Fibroblast of the aortic adventitia (primary cell): ENCODE measurements at regions not wholly inside any gene's neighbourhood (a gene's known extent, or its start where the extent isn't known, plus 50 kb on each side); places are given as distances from the start of the nearest gene placed in this dataset.

ENCODE experiments used
- DNase-seq: peaks from one replicate; pipeline ENCODE4 v3.0.0-alpha.2; 2010; ENCODE audit warnings: low read depth
- H3K4me3 ChIP-seq: 2 replicates; pipeline ENCODE4 v1.5.1; 2011; ENCODE audit warnings: low read depth, mild to moderate bottlenecking, control low read depth, low read length, moderate library complexity
- TF ChIP-seq, protein P1 (sequence below): IDR thresholded peaks from 2 replicates; pipeline ENCODE4 v1.5.1; 2011; ENCODE audit warnings: mild to moderate bottlenecking, low read length, control low read depth, inconsistent platforms; ENCODE audit not compliant: insufficient read depth

DNA sequence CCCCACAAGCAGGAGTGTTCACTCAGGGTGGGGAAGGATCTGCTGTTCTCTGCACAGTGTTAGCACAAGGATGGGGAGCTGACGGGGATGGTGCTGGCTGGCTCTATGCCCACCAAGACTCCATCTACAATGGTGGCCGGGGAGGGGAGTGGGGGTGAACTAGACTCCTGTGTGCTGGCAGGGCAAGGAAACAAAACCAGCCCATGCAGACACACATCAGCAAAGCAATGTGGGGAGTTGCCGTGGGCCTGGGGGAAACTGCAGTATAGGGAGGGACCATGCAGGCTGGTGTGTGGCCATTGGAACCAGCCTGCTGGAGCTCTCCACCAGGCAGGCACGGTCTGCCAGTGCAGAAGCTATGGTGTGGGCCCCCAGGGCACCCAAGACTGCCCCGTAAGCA lies 195.1 kb downstream of the PWWP3B start:
- DNase-seq: no peak
- H3K4me3 ChIP-seq: no peak overlapping the region
- TF ChIP-seq, protein P1, sequence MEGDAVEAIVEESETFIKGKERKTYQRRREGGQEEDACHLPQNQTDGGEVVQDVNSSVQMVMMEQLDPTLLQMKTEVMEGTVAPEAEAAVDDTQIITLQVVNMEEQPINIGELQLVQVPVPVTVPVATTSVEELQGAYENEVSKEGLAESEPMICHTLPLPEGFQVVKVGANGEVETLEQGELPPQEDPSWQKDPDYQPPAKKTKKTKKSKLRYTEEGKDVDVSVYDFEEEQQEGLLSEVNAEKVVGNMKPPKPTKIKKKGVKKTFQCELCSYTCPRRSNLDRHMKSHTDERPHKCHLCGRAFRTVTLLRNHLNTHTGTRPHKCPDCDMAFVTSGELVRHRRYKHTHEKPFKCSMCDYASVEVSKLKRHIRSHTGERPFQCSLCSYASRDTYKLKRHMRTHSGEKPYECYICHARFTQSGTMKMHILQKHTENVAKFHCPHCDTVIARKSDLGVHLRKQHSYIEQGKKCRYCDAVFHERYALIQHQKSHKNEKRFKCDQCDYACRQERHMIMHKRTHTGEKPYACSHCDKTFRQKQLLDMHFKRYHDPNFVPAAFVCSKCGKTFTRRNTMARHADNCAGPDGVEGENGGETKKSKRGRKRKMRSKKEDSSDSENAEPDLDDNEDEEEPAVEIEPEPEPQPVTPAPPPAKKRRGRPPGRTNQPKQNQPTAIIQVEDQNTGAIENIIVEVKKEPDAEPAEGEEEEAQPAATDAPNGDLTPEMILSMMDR: no peak

DNA sequence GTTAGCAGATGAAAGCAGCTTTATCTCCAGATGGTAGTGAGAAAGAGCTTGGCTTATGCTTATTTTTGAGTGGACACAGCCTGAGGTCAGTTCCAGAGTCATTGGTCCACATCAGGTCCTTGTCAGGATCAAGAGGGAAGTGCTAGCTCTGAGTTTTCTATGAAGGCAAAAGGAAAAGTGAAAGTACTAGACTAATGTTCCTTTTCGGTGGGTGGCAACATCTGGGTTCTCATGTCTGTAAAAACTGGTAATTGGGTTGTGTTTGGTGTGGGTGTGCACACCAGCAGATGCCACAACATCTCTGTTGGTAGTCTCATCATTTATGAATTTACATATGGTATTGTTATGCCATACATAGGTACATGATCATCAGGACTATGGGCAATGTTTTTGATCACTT lies 210.5 kb downstream of the PWWP3B start:
- TF ChIP-seq, protein P1: no peak
- DNase-seq: no peak
- no peak overlapping the region for H3K4me3 ChIP-seq

DNA sequence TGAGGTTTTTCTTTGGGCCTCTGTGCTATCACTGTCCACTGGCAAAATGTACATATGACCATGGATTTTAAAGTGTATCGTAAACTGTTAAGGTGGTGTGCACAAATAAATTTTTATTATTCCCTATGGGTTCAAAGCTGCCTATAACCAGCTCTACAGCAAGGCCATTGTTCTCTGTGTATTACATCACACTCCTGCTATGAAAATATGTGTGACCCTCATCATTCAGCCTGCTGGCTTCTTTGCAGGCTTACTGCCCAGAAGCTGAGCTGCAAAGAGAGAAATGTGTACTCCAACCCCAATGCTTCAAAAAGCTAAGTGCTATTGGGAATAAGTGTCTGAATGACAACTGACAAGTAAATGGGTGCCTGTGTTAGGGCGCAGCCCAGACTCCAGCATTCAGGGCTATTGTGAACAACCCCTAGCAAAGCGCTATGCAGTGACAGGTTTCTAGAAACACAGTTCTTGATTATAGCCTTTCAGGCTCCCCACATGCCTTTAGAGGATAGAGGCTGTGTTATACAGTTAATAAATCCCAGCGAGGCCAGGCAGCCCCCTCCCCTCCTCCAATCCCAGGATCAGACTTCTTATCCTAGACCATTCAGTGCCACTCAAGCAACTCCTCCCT lies 220.4 kb upstream of the RADX start:
- no peak overlapping the region for H3K4me3 ChIP-seq
- TF ChIP-seq, protein P1: no peak
- no peak for DNase-seq

DNA sequence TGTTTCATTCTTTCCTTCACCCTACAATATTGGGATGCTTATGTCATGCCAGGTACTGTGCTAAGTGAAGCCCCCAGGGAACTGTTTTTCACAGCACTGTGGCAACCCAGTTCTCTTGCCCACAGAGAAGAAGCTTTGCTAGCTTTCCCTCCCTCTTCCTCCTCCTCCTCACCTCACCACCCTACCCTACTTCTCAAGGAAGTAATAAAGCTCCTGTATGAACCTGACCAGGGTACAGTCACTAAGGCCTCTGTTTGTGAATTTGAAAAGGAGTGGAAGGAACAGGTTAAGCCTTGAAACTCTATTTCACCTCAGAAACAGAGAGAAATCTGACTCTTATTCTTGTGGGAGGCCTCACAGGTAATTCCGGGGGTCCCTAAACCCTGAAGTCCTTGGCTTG lies 219.4 kb upstream of the RADX start:
- H3K4me3 ChIP-seq: no peak overlapping the region
- no peak for DNase-seq
- TF ChIP-seq, protein P1: no peak

DNA sequence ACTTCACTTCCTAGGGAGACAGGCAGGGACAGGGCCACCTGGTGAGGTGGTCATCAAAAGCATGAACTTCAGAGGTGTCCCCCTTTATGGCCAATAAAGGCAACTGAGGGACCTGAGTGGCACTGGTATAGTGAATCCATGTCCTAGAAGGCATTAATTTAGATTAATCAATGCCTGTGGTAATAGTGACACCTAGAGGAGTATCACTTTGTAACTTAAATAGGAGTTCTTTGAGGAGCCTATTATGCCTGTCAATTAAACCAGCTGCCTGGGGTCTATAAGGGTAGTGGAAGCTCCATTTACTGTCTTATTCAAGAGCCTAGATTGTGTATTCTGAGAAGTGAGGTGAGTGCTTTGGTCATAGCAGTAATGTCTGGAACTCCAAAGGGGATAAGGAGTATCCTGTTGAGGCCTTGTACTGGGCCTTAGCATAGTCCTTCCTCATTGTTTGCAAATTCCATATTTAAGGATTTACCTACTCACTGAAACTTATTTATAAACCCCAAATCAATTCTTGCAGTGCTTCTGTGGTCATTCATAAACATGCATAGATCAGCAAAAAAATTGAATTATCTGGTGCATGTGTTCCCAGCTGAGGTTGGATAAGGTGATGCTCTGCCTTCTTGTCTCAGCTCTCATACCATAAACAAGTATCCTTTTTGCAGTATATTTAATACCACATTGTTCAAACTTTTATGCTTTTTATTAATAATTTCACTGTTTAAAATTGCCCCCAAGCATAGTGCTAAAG lies 213.8 kb upstream of the RADX start:
- no peak overlapping the region for H3K4me3 ChIP-seq
- DNase-seq: no peak

DNA sequence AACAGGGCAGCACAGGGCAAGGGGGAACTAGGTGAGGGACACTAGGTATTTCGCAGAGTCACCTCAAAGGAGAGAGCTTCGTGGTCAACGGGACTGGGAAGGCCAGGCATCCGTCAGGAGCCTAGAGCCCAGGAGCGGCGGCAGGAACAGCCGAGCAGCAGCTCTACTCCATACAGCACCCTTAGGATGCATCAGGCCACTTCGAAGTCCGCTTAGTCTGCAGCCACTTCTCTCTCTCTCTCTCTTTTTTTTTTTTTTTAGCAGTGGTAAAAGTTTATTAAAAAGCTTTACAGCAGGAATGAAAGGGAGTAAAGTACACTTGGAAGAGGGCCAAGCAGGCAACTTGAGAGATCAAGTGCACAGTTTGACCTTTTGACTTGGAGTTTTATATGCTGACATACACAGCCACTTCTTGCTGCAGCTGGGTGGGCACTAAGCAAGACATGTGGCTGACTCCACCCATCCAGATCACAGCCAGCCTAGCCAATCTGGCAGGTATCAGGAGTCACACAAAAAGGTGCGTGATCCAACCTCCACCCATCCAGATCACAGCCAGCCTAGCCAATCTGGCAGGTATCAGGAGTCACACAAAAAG lies 209.7 kb upstream of the RADX start:
- TF ChIP-seq, protein P1: no peak
- no peak overlapping the region for H3K4me3 ChIP-seq
- DNase-seq: no peak

More for the DNA sequence above, 213.8 kb upstream of the RADX start:
- TF ChIP-seq, protein P1: no peak
